ENCODE measurements at regions not wholly inside any gene's neighbourhood (a gene's known extent, or its start where the extent isn't known, plus 50 kb on each side); places are given as distances from the start of the nearest gene placed in this dataset.

DNA sequence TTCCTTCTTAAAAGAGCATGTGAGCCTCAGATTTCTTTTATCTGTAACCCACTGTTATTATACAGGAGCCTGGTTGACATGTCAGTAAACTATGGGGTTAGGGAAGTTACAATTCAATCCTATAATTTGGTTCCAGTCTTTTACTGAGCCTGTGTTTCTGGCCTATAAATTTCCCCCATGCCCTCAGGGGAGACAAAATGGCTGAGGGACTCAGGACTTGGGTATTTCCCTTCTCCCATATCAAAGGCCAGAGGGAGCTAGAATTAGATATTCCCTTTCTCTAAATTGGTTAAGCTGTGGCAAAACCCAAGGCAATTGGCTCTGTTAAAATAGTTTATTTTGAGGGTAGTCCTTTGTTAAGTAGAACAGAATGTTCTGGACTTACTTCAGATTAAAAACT, 823.2 kb downstream of the TLE1 start:
- H3K27me3 ChIP-seq (ENCODE audit: control insufficient read depth in 1 of 2, insufficient read depth in 2 of 2, low read length in 2 of 2): no peaks in the 10 kb centered on the region
- no peak overlapping the region for H3K4me3 ChIP-seq (ENCODE audit: low read depth in 1 of 2, low read length in 2 of 2)
- no peaks in the 10 kb centered on the region for H3K36me3 ChIP-seq (ENCODE audit: control insufficient read depth in 1 of 2, insufficient read depth in 2 of 2, low read length in 2 of 2)
- peaks cover 2 to 8% of the 10 kb centered on the region in 2 donors for H3K9me3 ChIP-seq (ENCODE audit: control insufficient read depth in 1 of 2, low read length in 2 of 2)
- H3K27ac ChIP-seq (ENCODE audit: low read depth, low read length): no peak overlapping the region
- H3K4me1 ChIP-seq (ENCODE audit: control insufficient read depth in 1 of 2, insufficient read depth in 2 of 2, low read length in 2 of 2): no peaks in the 10 kb centered on the region
- no peak overlapping the region for H3K9ac ChIP-seq (ENCODE audit: low read depth in 1 of 2, low read length in 2 of 2)

DNA sequence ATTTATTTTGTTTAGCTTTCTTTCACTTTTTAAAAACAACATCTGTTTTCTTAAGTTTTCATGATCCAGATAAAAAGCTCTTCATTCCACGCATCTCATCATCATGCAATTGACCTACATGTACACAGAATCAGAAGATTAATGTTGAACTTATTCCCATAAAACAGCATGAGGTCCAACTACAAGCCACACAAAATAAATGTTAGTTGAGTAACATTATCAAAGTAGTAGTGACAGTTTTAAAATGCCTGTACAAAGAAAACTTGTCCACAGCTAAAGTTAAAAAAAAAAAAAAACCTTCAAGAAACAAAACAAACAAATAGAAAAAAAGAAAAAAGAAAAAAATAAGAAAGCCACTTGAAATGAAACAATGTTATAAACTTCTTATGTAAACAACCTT, 846.3 kb downstream of the TLE1 start:
- no peak overlapping the region for H3K27ac ChIP-seq (ENCODE audit: low read depth, low read length)
- H3K27me3 ChIP-seq (ENCODE audit: control insufficient read depth in 1 of 2, insufficient read depth in 2 of 2, low read length in 2 of 2): no peaks in the 10 kb centered on the region
- no peaks in the 10 kb centered on the region for H3K36me3 ChIP-seq (ENCODE audit: control insufficient read depth in 1 of 2, insufficient read depth in 2 of 2, low read length in 2 of 2)
- no peaks in the 10 kb centered on the region for H3K4me1 ChIP-seq (ENCODE audit: control insufficient read depth in 1 of 2, insufficient read depth in 2 of 2, low read length in 2 of 2)
- H3K4me3 ChIP-seq (ENCODE audit: low read depth in 1 of 2, low read length in 2 of 2): no peak overlapping the region
- peaks cover 7 to 9% of the 10 kb centered on the region in 2 donors for H3K9me3 ChIP-seq (ENCODE audit: control insufficient read depth in 1 of 2, low read length in 2 of 2)
- no peak overlapping the region for H3K9ac ChIP-seq (ENCODE audit: low read depth in 1 of 2, low read length in 2 of 2)

DNA sequence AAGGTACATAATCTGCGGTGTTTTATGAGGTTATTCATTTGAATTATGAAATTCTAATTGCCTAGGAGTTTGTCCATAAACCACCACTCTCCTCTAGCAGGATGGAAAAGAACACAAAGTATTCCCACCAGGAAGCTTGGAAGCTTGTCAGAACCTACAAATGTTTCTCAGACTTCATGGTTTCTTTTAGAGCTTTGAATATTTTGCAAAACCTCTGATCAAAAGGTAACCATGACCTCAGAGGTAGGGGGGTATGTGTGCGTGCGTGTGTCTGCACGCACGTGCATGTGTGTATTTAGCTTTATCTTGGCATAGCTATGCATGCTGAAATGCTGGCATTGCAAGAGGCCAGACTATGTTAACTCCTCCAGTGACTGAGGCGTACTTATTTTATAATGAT, 847.0 kb downstream of the TLE1 start:
- H3K27me3 ChIP-seq (ENCODE audit: control insufficient read depth in 1 of 2, insufficient read depth in 2 of 2, low read length in 2 of 2): no peaks in the 10 kb centered on the region
- H3K4me1 ChIP-seq (ENCODE audit: control insufficient read depth in 1 of 2, insufficient read depth in 2 of 2, low read length in 2 of 2): no peaks in the 10 kb centered on the region
- H3K9ac ChIP-seq (ENCODE audit: low read depth in 1 of 2, low read length in 2 of 2): no peak overlapping the region
- H3K36me3 ChIP-seq (ENCODE audit: control insufficient read depth in 1 of 2, insufficient read depth in 2 of 2, low read length in 2 of 2): no peaks in the 10 kb centered on the region
- no peak overlapping the region for H3K27ac ChIP-seq (ENCODE audit: low read depth, low read length)
- H3K9me3 ChIP-seq (ENCODE audit: control insufficient read depth in 1 of 2, low read length in 2 of 2): peaks cover 5% of the 10 kb centered on the region in 2 donors
- H3K4me3 ChIP-seq (ENCODE audit: low read depth in 1 of 2, low read length in 2 of 2): no peak overlapping the region

DNA sequence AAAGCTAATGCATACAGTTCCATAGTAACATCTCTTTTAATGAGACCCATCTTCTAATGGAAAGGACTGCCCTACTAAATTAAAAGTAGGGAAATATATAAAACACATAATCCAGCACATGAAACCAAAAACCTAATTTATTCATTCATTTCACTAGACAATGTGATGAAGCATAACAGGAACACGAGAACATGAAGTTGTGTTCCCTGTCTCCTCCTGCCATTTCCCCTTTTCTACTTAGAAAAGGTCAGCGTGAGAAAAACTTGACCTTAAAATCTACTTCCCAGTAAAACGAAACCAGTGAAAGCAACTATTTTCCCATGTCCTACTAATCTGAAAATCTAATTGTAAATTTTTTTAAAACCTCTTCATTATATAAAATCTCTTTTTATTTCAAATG, 847.5 kb downstream of the TLE1 start:
- no peaks in the 10 kb centered on the region for H3K27me3 ChIP-seq (ENCODE audit: control insufficient read depth in 1 of 2, insufficient read depth in 2 of 2, low read length in 2 of 2)
- no peak overlapping the region for H3K4me3 ChIP-seq (ENCODE audit: low read depth in 1 of 2, low read length in 2 of 2)
- no peaks in the 10 kb centered on the region for H3K4me1 ChIP-seq (ENCODE audit: control insufficient read depth in 1 of 2, insufficient read depth in 2 of 2, low read length in 2 of 2)
- no peaks in the 10 kb centered on the region for H3K36me3 ChIP-seq (ENCODE audit: control insufficient read depth in 1 of 2, insufficient read depth in 2 of 2, low read length in 2 of 2)
- H3K9me3 ChIP-seq (ENCODE audit: control insufficient read depth in 1 of 2, low read length in 2 of 2): peaks cover 5% of the 10 kb centered on the region in 2 donors
- no peak overlapping the region for H3K27ac ChIP-seq (ENCODE audit: low read depth, low read length)
- no peak overlapping the region for H3K9ac ChIP-seq (ENCODE audit: low read depth in 1 of 2, low read length in 2 of 2)

DNA sequence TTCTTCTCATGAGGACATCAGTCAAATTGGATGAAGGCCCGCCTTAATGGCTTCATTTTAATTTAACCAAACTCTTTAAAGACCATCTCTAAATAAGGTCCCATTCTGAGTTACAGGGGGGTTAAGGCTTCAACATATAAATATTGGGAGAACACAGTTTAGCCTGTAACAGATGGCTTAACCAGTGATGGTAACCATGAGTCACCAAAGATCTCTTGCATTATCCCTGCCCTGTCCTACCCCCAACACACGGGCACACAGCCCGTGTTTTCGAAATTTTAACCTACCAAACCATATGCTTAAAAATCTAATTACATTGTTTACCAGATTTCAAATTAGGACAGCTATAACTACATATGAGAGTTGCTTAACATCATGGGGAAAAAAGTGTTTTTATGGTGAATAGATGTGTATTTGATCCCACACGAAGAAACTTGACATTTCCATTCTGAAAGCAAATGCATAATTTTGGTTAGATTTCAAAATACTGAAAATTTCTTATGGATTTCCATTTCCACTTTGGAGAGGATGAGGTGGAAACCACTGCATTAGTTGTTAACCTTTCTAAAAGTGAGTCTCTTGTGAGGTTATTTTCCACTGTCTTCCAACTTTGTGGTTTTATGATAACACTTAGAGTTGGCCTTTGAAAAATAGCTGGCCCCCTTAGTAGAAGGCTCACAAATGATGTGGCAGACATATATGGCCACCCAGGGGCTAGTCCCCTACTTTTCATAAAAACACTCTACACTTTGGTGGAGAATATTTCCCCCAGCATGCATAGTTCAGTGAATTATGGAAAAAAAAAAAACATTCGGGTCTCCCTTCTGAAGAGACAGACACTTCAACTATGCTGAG, 849.3 kb downstream of the TLE1 start:
- Histone ChIP-seq H3K27me3 (ENCODE audit: control insufficient read depth in 1 of 2, insufficient read depth in 2 of 2, low read length in 2 of 2) (no peaks in the 10 kb centered on the region), H3K9me3 (ENCODE audit: control insufficient read depth in 1 of 2, low read length in 2 of 2) (peaks cover under 1 to 7% of the 10 kb centered on the region in 2 donors), H3K36me3 (ENCODE audit: control insufficient read depth in 1 of 2, insufficient read depth in 2 of 2, low read length in 2 of 2) (no peaks in the 10 kb centered on the region), H3K27ac (ENCODE audit: low read depth, low read length) (no peak overlapping the region), H3K4me1 (ENCODE audit: control insufficient read depth in 1 of 2, insufficient read depth in 2 of 2, low read length in 2 of 2) (no peaks in the 10 kb centered on the region), H3K4me3 (ENCODE audit: low read depth in 1 of 2, low read length in 2 of 2) (no peak overlapping the region), H3K9ac (ENCODE audit: low read depth in 1 of 2, low read length in 2 of 2) (no peak overlapping the region)

DNA sequence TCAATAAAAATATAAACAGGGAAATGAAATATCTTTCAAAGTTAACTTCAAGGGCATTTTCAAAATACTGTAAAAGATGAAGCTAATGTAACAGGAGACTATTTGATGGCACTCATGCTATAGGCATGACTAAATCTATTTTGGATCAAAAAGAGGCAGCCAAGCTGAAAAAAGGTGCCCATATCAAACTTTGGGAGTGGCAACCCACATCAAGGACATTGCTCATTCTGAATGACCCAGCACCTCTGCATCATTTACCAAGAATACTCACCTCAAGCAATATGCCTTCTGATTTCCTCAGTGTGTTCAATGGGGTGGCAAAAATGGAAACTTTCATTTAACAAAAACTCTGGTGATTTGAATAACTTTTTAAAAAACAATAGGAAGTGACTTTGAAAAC, 853.3 kb downstream of the TLE1 start:
- Histone ChIP-seq H3K36me3 (ENCODE audit: control insufficient read depth in 1 of 2, insufficient read depth in 2 of 2, low read length in 2 of 2) (no peaks in the 10 kb centered on the region), H3K27me3 (ENCODE audit: control insufficient read depth in 1 of 2, insufficient read depth in 2 of 2, low read length in 2 of 2) (no peaks in the 10 kb centered on the region), H3K4me3 (ENCODE audit: low read depth in 1 of 2, low read length in 2 of 2) (no peak overlapping the region), H3K4me1 (ENCODE audit: control insufficient read depth in 1 of 2, insufficient read depth in 2 of 2, low read length in 2 of 2) (no peaks in the 10 kb centered on the region), H3K9me3 (ENCODE audit: control insufficient read depth in 1 of 2, low read length in 2 of 2) (peaks cover 5 to 12% of the 10 kb centered on the region in 2 donors), H3K27ac (ENCODE audit: low read depth, low read length) (no peak overlapping the region), H3K9ac (ENCODE audit: low read depth in 1 of 2, low read length in 2 of 2) (no peak overlapping the region)

DNA sequence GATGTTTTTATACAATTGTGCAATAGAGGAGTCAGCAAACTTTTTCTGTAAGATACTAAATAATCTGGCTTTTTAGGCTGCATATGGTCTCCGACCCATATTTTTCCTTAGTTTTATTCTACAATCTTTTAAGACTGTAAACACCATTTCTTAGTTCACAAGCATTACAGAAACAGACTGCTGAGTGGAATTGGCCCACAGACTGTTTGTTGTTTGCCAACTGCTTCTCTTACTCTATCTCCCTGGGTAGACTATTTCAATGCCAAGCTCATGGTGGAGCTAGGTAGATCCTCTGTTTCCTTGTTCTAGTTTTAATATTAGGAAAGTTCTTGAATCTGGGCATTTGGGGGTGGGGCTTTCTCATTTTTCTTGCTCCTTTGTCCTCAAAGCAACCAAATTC, 857.6 kb downstream of the TLE1 start:
- H3K4me3 ChIP-seq (ENCODE audit: low read depth in 1 of 2, low read length in 2 of 2): no peak overlapping the region
- H3K27me3 ChIP-seq (ENCODE audit: control insufficient read depth in 1 of 2, insufficient read depth in 2 of 2, low read length in 2 of 2): no peaks in the 10 kb centered on the region
- no peaks in the 10 kb centered on the region for H3K36me3 ChIP-seq (ENCODE audit: control insufficient read depth in 1 of 2, insufficient read depth in 2 of 2, low read length in 2 of 2)
- H3K4me1 ChIP-seq (ENCODE audit: control insufficient read depth in 1 of 2, insufficient read depth in 2 of 2, low read length in 2 of 2): no peaks in the 10 kb centered on the region
- H3K27ac ChIP-seq (ENCODE audit: low read depth, low read length): no peak overlapping the region
- H3K9me3 ChIP-seq (ENCODE audit: control insufficient read depth in 1 of 2, low read length in 2 of 2): peaks cover 6 to 16% of the 10 kb centered on the region in 2 donors
- no peak overlapping the region for H3K9ac ChIP-seq (ENCODE audit: low read depth in 1 of 2, low read length in 2 of 2)

DNA sequence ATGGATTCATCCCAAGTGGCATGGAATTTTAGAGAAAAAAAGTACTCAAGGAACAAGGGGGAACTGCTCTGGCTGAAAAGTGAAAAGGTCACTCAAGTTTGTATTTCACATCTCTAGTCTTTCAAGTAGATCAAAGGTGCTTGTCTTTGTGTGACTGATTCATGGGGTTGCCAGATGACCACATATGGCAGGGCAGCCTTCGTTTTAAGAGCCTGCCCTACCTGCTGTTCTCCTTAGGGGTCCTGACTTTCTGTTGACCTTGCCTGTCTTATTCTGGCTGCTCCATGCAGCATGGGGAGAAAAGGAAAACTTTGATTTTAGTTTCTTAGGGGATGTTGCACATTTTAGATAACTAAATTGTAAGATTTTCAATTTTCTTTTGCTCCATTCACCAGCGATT, 877.7 kb downstream of the TLE1 start:
- H3K36me3 ChIP-seq (ENCODE audit: control insufficient read depth in 1 of 2, insufficient read depth in 2 of 2, low read length in 2 of 2): no peaks in the 10 kb centered on the region
- no peak overlapping the region for H3K4me3 ChIP-seq (ENCODE audit: low read depth in 1 of 2, low read length in 2 of 2)
- H3K9me3 ChIP-seq (ENCODE audit: control insufficient read depth in 1 of 2, low read length in 2 of 2): peaks cover 5% of the 10 kb centered on the region in 2 donors
- H3K9ac ChIP-seq (ENCODE audit: low read depth in 1 of 2, low read length in 2 of 2): no peak overlapping the region
- no peak overlapping the region for H3K27ac ChIP-seq (ENCODE audit: low read depth, low read length)
- no peaks in the 10 kb centered on the region for H3K27me3 ChIP-seq (ENCODE audit: control insufficient read depth in 1 of 2, insufficient read depth in 2 of 2, low read length in 2 of 2)
- no peaks in the 10 kb centered on the region for H3K4me1 ChIP-seq (ENCODE audit: control insufficient read depth in 1 of 2, insufficient read depth in 2 of 2, low read length in 2 of 2)

DNA sequence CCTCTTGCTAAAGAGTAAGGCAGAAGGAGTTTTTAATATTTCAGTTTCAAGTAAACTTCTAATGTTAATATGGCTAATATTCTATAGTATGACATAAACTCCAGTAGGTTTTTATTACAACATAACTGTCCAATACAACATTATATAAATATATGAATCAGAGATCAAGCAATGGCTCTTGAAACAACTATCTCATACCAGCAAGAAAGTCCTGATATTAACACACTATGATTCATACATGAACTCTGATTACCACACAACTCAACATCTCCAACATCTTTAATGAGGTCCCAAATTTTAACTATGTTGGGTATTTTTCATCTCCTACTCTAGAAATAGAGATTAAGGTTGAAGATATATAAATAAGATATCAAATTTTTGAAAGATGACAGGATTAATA, 878.3 kb downstream of the TLE1 start:
- Histone ChIP-seq H3K36me3 (ENCODE audit: control insufficient read depth in 1 of 2, insufficient read depth in 2 of 2, low read length in 2 of 2) (no peaks in the 10 kb centered on the region), H3K9ac (ENCODE audit: low read depth in 1 of 2, low read length in 2 of 2) (no peak overlapping the region), H3K27ac (ENCODE audit: low read depth, low read length) (no peak overlapping the region), H3K27me3 (ENCODE audit: control insufficient read depth in 1 of 2, insufficient read depth in 2 of 2, low read length in 2 of 2) (no peaks in the 10 kb centered on the region), H3K9me3 (ENCODE audit: control insufficient read depth in 1 of 2, low read length in 2 of 2) (peaks cover 5% of the 10 kb centered on the region in 2 donors), H3K4me1 (ENCODE audit: control insufficient read depth in 1 of 2, insufficient read depth in 2 of 2, low read length in 2 of 2) (no peaks in the 10 kb centered on the region), H3K4me3 (ENCODE audit: low read depth in 1 of 2, low read length in 2 of 2) (no peak overlapping the region)

DNA sequence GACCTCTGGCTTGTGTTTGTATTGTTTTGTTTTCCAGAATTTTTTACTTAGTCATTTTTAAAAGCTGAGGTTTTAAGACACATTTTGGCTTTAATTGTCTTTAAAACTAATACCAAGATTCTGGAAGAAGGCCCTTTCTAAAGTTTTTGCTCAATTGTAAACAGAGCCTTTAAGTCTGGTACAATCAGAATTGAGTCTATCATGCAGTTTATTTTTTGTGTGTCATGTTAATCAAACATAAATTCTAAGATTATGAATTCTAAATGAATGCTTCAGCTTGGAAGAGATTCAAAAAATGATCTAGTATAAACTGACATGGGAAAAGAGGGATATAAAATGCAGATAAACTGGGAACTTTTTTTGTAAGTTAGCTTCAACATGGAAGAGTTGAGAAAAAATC, 882.7 kb downstream of the TLE1 start:
- H3K27ac ChIP-seq (ENCODE audit: low read depth, low read length): no peak overlapping the region
- H3K27me3 ChIP-seq (ENCODE audit: control insufficient read depth in 1 of 2, insufficient read depth in 2 of 2, low read length in 2 of 2): no peaks in the 10 kb centered on the region
- H3K9me3 ChIP-seq (ENCODE audit: control insufficient read depth in 1 of 2, low read length in 2 of 2): peaks cover 4 to 5% of the 10 kb centered on the region in 2 donors
- H3K36me3 ChIP-seq (ENCODE audit: control insufficient read depth in 1 of 2, insufficient read depth in 2 of 2, low read length in 2 of 2): no peaks in the 10 kb centered on the region
- no peak overlapping the region for H3K9ac ChIP-seq (ENCODE audit: low read depth in 1 of 2, low read length in 2 of 2)
- H3K4me1 ChIP-seq (ENCODE audit: control insufficient read depth in 1 of 2, insufficient read depth in 2 of 2, low read length in 2 of 2): no peaks in the 10 kb centered on the region
- no peak overlapping the region for H3K4me3 ChIP-seq (ENCODE audit: low read depth in 1 of 2, low read length in 2 of 2)
